Breast epithelium (tissue), 3 donors: ENCODE measurements at regions not wholly inside any gene's neighbourhood (a gene's known extent, or its start where the extent isn't known, plus 50 kb on each side); places are given as distances from the start of the nearest gene placed in this dataset.

ENCODE experiments used
- CTCF ChIP-seq, 3 donors: fragments of 450-650 bp; IDR thresholded peaks; one replicate each; pipeline ENCODE4 v1.5.1; 2016 to 2017; ENCODE audit warnings: antibody characterized with exemption in 3 of 3, mild to moderate bottlenecking in 3 of 3, moderate library complexity in 3 of 3
- POLR2A ChIP-seq: fragments of 450-650 bp; IDR thresholded peaks from one replicate; pipeline ENCODE4 v1.6.1; 2016; ENCODE audit warnings: antibody characterized with exemption, mild to moderate bottlenecking, moderate library complexity
- POLR2AphosphoS5 ChIP-seq, 3 donors: sonication (generic); formaldehyde crosslinking; IDR thresholded peaks; one replicate each; pipeline ENCODE4 v1.6.1; 2017; ENCODE audit warnings: antibody characterized with exemption in 3 of 3

GRCh38 chr16:82524976-82525375, 101.8 kb upstream of the CDH13 start:
- no peak for TF ChIP-seq CTCF (IDR thresholded peaks at IDR 0.05)
- TF ChIP-seq POLR2A = no peak
- TF ChIP-seq POLR2AphosphoS5 (IDR thresholded peaks at IDR 0.05) = no peak
